ENCODE measurements at regions not wholly inside any gene's neighbourhood (a gene's known extent, or its start where the extent isn't known, plus 50 kb on each side); places are given as distances from the start of the nearest gene placed in this dataset.

DNA sequence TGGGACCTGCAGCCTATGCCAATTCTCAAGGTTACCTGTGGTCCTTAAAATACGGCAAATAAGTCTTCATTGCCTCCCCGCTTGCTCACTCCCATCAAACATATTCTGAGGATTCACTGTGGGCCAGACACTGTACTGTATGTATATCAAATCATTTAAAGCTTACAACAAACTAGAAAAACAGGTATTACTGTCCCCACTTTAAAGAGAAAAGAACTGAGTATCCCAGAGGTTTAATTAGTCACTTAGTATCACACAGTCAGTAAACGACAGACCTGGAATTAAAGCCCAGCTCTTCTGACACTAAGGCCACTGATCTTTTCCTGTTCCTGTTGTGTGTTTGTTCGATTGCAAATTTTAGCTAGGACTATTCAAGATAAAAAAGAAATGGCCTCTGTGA lies 248.2 kb downstream of the ACTL7B start:
- no peak for DNase-seq (ENCODE audit: low spot score)

- no peak for DNase-seq (ENCODE audit: low spot score)
Measured at GRCh38 chr9:108606401-108606800, 249.4 kb downstream of the ACTL7B start.

GRCh38 chr9:108603141-108603540 lies 252.6 kb downstream of the ACTL7B start:
- DNase-seq (ENCODE audit: low spot score): no peak

- DNase-seq (ENCODE audit: low spot score): no peak
Measured at GRCh38 chr9:108600896-108601295, 254.9 kb downstream of the ACTL7B start.

GRCh38 chr9:108599571-108599970 lies 256.2 kb downstream of the ACTL7B start:
- DNase-seq (ENCODE audit: low spot score): no peak

DNA sequence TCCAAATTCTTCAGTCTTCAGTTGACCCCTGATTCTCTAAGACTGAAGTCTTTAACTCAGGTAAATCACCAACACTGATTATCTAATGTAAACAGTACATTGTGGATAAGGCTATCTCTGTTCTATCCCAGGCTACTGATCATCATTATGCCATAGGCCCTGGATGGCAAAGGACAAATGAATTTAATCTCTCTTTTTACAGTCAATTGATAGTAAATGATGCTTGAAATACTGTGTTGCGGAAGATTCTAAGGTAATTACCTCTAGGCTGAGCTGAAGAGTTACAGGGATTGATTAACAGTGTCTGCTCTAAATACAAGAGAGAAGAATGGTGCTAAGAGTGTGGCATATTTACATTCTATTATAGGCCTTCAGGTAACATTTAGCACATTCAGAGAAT lies 264.7 kb downstream of the ACTL7B start:
- no peak for DNase-seq (ENCODE audit: low spot score)

DNA sequence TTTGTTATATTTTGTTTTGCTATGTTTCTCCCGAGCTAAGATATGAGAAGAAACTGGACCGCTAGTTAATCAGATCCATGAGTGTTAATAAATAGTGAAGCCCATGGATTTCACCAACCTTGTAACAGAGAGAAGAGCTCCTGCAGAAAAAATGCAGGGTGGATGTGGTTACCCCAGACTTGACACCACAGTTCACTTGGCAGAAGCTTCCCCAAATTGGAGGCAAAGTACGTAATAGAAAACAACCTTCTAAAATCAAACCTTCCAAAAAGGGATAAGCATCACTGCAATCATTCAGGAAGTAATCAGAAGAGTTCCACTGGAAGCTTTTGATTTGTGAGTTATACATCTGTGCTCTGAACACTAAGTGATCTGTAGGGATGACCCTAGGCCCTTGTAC lies 267.5 kb downstream of the ACTL7B start:
- DNase-seq (ENCODE audit: low spot score): no peak

DNA sequence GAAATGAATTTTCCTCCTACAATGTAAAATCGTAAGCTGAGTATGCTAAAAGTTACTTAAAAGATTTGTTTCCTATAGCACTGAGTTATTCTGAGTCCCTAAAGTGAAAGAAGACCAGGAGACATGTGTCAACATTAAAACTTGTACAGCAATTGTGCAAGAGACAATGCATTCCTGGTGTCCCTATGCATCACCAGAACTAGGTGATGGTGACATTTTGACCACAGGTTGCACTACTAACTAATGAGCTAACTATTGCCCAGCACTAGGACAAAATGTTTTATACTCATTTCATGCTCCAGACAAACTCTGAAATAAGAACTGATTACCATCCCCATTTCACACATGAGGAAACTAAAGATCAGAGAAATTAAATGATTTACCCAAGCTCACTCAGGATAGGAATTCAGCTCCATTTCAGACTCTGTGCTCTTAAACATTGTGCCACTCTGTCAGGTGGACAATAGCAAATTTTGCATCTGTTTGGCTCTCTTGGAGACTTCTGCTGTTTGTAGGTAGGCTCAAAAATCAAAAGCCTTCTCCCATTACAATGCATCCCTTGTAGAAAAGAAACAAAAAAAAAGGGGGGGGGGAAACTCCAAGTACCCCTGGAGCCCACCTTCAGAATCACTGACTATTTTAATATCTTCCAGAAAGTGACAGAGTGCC lies 269.2 kb downstream of the ACTL7B start:
- DNase-seq (ENCODE audit: low spot score): no peak

GRCh38 chr9:108584860-108585259 lies 270.9 kb downstream of the ACTL7B start:
- DNase-seq (ENCODE audit: low spot score): no peak

- no peak for DNase-seq (ENCODE audit: low spot score)
Measured at GRCh38 chr9:108582726-108583125, 273.1 kb downstream of the ACTL7B start.

- DNase-seq (ENCODE audit: low spot score): peak; percentile 95
Measured at GRCh38 chr9:108579757-108580439, 275.9 kb downstream of the ACTL7B start.

GRCh38 chr9:108575276-108575675 lies 280.5 kb downstream of the ACTL7B start:
- no peak for DNase-seq (ENCODE audit: low spot score)

- no peak for DNase-seq (ENCODE audit: low spot score)
Measured at GRCh38 chr9:108569624-108570023, 286.2 kb downstream of the ACTL7B start.

DNA sequence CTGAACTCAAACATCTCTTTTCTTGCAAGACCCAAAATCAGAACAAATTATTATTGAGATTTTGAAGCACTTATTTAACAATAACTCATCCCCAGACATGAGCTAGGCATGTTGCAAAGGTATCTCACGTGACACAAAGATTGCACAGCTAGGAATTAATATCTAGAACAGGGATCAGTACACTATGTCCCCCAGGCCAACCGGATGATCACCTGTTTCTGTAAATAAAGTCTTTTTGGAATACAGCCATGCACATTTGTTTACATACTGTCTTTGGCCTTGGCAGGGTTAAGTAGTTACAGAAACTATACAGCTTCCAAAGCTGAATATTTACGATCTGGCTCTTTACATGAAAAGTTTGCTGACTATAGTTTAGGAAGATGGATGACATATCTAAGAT lies 287.7 kb downstream of the ACTL7B start:
- no peak for DNase-seq (ENCODE audit: low spot score)

DNA sequence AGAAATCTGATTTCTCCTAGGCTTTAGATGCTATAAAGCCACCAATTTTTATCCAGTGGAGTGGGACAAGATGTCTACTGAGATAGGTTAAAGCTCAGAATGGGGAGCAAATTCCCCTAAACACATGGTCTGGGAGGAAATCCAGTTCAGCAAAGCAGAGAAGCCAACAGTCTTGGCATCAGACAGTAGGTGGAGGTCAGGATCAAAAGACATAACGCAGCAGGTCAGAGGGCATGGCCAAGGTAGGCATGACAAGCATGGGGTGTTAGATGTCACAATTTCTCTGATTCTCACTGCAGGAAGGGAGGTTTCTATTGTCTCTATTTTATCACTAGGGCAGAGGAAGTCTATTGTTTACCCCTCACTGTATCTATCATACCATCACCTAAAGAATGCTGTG lies 288.2 kb downstream of the ACTL7B start:
- DNase-seq (ENCODE audit: low spot score): no peak

GRCh38 chr9:108565651-108566378 lies 290.0 kb downstream of the ACTL7B start:
- peak; percentile 82 for DNase-seq (ENCODE audit: low spot score)

DNA sequence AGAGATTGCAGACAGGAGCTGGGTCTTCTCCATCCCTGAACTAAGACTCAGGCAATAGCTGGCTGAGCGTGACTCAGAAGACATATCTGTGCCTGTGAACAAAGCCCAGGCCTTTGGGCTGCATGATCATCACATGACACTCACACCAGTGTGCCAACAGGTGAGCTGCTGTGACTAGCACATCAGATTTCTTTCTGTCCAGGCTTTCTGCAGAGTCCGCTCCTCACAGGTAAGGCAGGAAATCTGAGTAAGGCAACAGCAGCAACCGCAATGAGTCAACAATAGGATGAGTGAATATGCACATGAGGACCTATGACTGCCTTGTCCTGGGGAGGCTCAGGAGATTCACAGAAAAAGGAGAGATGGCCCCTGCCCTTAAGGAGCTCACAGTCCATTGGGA lies 293.6 kb downstream of the ACTL7B start:
- no peak for DNase-seq (ENCODE audit: low spot score)

DNA sequence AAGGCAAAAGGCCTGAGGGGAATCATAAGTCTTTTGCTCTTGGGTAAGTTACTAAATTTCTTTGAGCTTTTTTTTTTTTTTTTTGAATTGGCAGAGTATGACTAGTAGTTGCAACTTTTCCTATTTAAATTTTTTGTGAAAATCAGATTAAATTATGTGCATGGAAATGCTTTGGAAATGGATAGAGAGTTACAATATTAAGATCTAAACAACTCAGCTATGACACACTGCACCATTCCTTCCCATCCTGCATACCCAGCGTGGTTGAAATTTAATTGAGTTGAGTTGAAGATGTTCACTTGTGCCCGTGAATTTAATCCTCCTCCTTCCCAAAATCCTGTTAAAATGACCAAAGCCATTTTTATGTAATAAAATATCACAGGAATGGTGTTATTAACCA lies 296.4 kb downstream of the ACTL7B start:
- DNase-seq (ENCODE audit: low spot score): no peak

DNA sequence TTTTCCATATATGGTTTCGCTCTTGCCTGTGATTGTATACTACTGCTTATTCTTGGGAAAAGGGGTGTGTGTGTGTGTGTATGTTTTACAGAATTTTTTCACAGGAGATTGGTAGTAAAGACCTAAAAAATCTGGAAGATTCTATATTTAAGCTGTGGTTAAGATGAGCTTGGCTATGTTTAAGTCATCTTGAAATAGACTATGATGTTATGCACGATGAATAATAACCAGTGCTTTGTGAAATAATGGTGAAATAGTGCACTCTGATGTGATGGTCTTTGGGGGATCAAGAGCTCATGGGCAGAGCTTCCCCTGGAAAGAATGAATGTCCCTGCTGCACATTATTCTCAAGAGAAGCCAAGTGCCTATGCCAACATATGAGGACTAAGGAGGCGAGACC lies 301.0 kb downstream of the ACTL7B start:
- DNase-seq (ENCODE audit: low spot score): no peak

DNA sequence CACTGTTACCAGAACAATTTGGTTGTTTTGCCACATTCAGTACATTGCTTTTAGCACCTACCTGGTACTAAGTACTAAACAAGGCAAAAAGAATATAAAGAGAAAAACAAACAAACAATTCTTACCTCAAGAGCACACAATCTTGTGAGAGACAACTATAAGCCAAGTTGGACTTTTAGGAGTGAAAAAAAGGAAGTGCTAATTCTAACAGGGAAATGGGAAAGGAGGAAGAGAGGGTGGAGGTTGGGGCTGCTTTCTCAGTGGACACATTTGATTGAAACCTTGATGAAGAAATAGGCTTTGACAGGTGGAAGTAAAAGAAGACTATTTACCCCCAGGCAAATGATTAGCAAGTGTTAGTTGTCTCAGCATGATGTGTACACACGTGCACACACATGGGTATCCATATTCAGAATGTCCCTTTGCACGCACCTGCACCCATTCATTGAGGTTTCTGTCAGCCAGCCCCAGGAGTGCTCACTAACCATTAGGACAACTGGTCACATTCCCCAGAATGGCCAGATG lies 302.6 kb downstream of the ACTL7B start:
- no peak for DNase-seq (ENCODE audit: low spot score)

GRCh38 chr9:108552459-108553040 lies 303.2 kb downstream of the ACTL7B start:
- peak; percentile 75 for DNase-seq (ENCODE audit: low spot score)

GRCh38 chr9:108551030-108551841 lies 304.6 kb downstream of the ACTL7B start:
- peak; percentile 22 for DNase-seq (ENCODE audit: low spot score)
